Uterus (tissue), 2 donors: ENCODE measurements at regions not wholly inside any gene's neighbourhood (a gene's known extent, or its start where the extent isn't known, plus 50 kb on each side); places are given as distances from the start of the nearest gene placed in this dataset.

Experiments
- CTCF ChIP-seq, 4 experiments: fragments of 200-600 bp in 2 of 4; fragments of 450-650 bp in 2 of 4; sonication (generic) in 2 of 4; IDR thresholded peaks; one replicate each; pipeline ENCODE4 v1.5.1; 2016 to 2019; ENCODE audit warnings: antibody characterized with exemption in 4 of 4, mild to moderate bottlenecking in 2 of 4, moderate library complexity in 1 of 4
- POLR2A ChIP-seq, 2 donors: fragments of 450-650 bp; IDR thresholded peaks; one replicate each; pipeline ENCODE4 v1.6.1; 2016; ENCODE audit warnings: antibody characterized with exemption in 2 of 2, mild to moderate bottlenecking in 1 of 2, moderate library complexity in 1 of 2

- TF ChIP-seq CTCF (IDR thresholded peaks at IDR 0.05) (no peak), POLR2A (IDR thresholded peaks at IDR 0.05) (no peak)
Observed at GRCh38 chr12:58167622-58168021, 226.3 kb downstream of the ATP23 start.
